NB4 (cell line): ENCODE measurements at regions not wholly inside any gene's neighbourhood (a gene's known extent, or its start where the extent isn't known, plus 50 kb on each side); places are given as distances from the start of the nearest gene placed in this dataset.

Source experiments
- POLR2A ChIP-seq: IDR thresholded peaks from 2 replicates; pipeline ENCODE4 v1.6.1; 2011; ENCODE audit warnings: mild to moderate bottlenecking; ENCODE audit not compliant: insufficient read length; ENCODE audit errors: extremely low read depth
- TF ChIP-seq, protein P1 (sequence below): IDR thresholded peaks from one replicate; pipeline ENCODE4 v1.5.1; 2012; ENCODE audit warnings: low read depth, low read length

DNA sequence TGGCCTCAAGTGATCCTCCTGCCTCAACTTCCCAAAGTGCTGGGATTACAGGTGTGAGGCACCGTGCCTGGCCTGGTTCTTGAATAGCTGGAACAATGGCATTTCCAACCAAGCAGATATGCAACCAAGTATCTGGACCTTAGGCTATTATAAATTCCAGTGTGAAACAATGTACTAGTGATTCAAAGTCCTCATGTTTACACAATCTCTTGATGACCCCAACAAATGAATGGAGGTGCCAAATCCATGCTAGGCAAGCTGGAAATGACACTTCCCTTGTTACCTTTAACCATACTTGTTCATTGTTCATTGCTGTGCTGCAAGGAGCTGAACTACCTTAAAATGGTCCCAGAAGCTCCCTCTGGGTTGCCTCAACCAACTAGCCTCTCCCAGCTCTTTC lies 282.2 kb upstream of the KLF14 start:
- TF ChIP-seq, protein P1, sequence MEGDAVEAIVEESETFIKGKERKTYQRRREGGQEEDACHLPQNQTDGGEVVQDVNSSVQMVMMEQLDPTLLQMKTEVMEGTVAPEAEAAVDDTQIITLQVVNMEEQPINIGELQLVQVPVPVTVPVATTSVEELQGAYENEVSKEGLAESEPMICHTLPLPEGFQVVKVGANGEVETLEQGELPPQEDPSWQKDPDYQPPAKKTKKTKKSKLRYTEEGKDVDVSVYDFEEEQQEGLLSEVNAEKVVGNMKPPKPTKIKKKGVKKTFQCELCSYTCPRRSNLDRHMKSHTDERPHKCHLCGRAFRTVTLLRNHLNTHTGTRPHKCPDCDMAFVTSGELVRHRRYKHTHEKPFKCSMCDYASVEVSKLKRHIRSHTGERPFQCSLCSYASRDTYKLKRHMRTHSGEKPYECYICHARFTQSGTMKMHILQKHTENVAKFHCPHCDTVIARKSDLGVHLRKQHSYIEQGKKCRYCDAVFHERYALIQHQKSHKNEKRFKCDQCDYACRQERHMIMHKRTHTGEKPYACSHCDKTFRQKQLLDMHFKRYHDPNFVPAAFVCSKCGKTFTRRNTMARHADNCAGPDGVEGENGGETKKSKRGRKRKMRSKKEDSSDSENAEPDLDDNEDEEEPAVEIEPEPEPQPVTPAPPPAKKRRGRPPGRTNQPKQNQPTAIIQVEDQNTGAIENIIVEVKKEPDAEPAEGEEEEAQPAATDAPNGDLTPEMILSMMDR: no peak
- TF ChIP-seq POLR2A: no peak
